Germinal center (tissue), 1 donor: ENCODE measurements at regions not wholly inside any gene's neighbourhood (a gene's known extent, or its start where the extent isn't known, plus 50 kb on each side); places are given as distances from the start of the nearest gene placed in this dataset.
"Not testable (repeated sequence)": the region's sequence is repeated elsewhere in the genome, so short reads cannot be mapped to it uniquely, and the experiment has no call there.

Experiments
- DNase-seq: peaks from one replicate; pipeline ENCODE4 v3.0.0; 2012; ENCODE audit warnings: mixed read lengths, low spot score

DNA sequence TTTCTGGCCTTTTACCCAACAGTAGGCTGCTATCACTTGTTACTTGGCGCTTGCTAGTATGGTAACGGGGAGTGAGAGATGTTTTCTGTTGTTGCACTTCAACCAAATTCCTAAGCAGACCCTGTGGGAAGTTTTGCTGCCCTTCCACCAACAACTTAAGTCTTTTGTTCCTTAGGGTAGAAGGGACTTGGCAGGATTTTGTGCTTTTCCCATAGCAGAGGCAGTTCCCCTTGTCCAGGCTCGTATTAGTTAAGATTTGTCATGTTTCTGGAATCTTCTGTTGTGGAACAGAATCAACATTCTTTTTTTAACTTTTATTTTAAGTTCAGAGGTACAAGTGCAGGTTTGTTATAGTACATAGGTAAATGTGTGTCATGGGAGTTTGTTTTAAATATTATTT, 73.2 kb upstream of the SGIP1 start:
- no peak for DNase-seq

- no peak for DNase-seq
Measured at GRCh38 chr1:66462313-66462712, 71.6 kb upstream of the SGIP1 start.

GRCh38 chr1:66464351-66464750, 69.6 kb upstream of the SGIP1 start:
- no peak for DNase-seq

- no peak for DNase-seq
Measured at GRCh38 chr1:66464802-66465201, 69.2 kb upstream of the SGIP1 start.

DNA sequence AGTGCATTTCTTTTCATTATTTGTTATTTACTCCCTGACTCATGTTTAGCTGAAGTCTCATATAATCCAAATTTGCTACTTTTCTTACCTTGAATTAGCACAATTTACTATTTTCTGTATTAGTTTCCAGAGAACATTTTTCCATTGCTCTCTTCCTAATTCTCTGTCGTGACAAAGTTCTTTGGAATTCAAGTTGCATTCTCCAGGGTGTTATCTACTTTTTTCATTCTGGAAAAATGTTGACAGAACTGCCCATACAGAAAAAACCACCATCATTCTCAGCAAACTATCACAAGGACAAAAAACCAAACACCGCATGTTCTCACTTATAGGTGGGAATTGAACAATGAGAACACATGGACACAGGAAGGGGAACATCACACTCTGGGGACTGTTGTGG, 67.3 kb upstream of the SGIP1 start:
- not testable (repeated sequence) for DNase-seq

DNA sequence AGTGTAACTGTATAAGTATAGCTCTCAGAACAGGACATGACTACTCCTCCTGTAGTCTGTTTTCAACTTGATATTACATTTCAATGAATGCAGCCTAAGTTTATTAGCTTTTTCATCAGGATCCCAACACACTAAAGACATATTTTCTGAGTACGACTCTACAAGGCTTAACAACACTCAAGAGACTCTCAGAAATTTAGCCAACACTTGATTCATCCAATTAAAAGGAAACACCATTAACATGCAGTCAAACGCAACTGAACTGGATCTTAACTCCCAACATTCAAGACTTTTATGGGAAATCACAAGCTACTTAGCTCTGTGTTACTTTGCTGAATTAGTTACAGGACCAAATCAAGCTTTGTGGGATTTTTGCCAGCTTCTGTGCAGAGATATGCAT, 65.2 kb upstream of the SGIP1 start:
- no peak for DNase-seq

DNA sequence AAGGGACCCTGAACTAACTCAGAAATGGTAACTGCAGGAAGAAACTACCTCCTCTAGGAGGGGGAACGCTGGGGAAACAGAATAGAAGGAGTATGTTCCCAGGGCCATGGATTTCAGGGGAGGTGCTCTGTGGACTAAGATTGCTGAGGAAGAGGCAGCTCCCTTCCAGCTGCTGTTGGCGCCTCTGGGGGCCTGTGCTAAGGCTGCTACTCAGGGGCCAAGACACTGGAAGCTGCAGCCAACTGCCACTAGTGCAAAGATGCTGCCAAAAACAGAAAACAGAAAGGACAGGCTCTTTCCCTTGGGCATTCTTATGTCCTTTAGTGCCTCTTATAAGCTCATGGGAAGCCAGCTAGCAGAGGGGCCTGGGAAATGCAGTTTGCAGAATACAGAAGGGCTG, 58.0 kb upstream of the SGIP1 start:
- no peak for DNase-seq

DNA sequence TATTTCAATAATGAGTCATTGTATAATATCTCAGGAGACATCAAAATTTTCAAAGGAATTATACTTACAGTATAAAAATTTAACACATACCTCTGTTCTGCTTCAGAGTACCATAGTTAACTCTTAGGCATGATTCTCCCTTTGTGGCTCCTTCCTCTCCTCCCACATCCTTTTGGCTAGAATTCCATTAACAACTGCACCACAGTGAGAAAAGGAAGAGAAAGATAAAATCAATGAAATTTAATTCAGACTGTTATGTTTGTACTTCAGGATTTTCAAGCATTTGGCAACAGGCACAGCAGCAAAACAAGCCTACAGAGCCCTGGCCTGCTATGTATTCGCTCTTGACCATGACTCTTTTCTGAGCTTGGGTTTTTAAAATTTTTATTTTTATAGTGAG, 57.2 kb upstream of the SGIP1 start:
- no peak for DNase-seq

DNA sequence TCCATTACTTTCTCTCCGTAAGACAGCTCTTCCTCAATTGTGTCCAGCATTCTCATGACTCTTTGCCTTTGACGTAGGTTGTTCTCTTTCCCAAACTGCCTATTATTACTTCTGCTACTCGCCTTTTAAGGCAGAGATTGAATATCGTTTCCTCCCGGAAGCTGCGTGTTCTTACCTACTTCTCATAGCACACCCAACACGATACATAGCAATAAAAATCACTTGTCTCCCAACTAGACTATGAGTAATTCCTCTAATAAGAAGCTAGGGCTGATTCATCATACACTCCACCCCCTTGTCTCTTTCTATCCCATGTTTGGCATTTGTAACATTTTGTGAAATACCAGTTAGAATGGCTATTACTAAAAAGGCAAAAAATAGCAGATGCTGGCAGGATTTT, 55.8 kb upstream of the SGIP1 start:
- DNase-seq: no peak

DNA sequence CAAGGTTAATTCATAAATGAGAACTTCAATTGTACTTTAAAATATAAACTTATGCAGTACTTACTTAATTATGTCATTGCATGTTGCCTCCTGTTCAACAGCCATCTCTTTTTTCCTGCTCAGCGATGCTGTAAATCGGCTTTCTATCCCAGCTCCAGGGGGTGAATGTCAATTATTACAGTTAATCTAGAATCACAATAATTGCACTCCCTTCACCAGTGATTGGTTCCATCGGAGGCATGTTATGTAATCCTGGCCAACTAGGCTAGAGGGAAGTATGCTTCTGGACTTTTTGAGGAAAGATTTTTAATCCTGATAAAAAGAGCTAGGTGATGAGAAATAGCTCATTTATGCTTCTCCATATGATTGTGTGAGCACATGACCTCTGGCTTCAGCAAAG, 53.8 kb upstream of the SGIP1 start:
- no peak for DNase-seq

GRCh38 chr1:66481215-66481614, 52.7 kb upstream of the SGIP1 start:
- not testable (repeated sequence) for DNase-seq
